Lower leg skin (tissue), 3 donors: ENCODE measurements at regions not wholly inside any gene's neighbourhood (a gene's known extent, or its start where the extent isn't known, plus 50 kb on each side); places are given as distances from the start of the nearest gene placed in this dataset.

ENCODE experiments used
- CTCF ChIP-seq, 3 donors: fragments of 450-650 bp; IDR thresholded peaks; one replicate each; pipeline ENCODE4 v1.5.1; 2016; ENCODE audit warnings: antibody characterized with exemption in 3 of 3, mild to moderate bottlenecking in 3 of 3, moderate library complexity in 2 of 3
- POLR2A ChIP-seq, 2 donors: fragments of 450-650 bp; IDR thresholded peaks; one replicate each; pipeline ENCODE4 v1.6.1; 2016 to 2017; ENCODE audit warnings: antibody characterized with exemption in 2 of 2, mild to moderate bottlenecking in 1 of 2, moderate library complexity in 1 of 2

DNA sequence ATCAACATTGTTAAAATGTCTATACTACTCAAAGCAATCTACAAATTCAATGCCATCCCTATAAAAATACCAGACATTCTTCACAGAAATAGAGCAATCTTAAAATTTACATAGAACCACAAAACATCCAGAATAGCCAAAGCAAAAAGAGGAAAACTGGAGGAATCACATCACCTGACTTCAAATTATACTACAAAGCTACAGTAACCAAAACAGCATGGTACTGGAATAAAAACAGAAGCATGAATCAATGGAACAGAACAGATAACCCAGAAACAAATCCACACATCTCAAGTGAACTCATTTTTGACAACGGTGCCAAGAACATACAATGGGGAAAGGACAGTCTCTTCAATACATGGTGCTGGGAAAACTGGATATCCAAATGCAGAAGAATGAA lies 87.3 kb upstream of the EGFR start:
- TF ChIP-seq CTCF (IDR thresholded peaks at IDR 0.05): no peak
- TF ChIP-seq POLR2A (IDR thresholded peaks at IDR 0.05): no peak
